GM21619 (cell line): ENCODE measurements at regions not wholly inside any gene's neighbourhood (a gene's known extent, or its start where the extent isn't known, plus 50 kb on each side); places are given as distances from the start of the nearest gene placed in this dataset.

ENCODE experiments used
- ATAC-seq: cut with Tn5 transposase; IDR thresholded peaks from one replicate; pipeline ENCODE4 v1.9.1; 2021; ENCODE audit not compliant: unreplicated experiment

DNA sequence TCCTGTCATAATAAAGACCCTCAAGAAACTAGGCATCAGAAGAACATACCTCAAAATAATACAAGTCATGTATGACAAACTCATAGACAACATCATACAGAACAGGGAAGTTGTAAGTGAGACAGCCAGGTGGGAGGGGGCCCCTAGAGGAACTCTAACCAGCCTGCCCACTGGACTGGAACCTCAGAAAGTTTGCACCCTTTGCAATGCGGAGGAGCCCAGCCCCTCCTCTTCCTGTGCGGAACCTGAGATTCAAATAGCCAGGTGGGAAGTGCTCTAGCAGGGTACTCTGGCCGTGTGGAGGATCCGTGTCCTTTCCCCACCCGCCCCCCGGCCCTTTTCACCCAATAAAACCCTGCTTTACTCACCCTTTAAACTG is 387.0 kb upstream of the CBLB start:
- peak; percentile 94 for ATAC-seq

DNA sequence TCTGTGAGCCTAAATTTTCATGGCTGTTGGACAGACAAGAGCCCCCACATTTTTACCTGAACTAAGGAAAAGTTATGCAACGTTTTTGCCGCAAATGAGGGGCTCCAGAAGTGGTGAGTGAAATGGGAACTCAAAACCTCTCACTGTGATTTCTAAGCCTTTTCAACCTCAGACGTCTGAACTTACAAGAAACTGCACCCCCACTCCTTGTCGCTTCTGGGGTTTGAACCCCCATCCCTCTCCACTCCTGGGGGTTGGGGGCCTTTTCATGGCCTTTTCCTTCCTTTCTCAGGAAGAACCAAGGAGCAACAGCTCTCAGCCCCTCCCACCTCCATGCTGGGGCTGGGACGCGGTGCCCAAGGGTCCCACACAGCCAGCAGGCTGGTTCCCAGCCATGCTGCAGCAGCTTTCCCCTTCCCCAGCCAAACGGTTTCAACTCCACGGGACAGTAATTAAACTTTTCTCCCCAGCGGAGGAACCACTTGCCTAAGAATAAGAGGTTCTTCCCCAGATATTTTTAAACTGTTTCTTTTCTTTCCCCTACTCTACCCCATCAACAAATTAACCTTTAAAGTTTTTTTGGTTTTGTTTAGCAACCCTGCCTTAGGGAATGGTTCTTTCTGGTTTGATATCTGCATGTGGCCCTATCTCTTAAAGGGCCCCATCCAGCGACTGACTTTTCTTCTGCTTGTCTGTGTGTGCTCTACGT is 387.6 kb upstream of the CBLB start:
- peak; percentile 24 for ATAC-seq

DNA sequence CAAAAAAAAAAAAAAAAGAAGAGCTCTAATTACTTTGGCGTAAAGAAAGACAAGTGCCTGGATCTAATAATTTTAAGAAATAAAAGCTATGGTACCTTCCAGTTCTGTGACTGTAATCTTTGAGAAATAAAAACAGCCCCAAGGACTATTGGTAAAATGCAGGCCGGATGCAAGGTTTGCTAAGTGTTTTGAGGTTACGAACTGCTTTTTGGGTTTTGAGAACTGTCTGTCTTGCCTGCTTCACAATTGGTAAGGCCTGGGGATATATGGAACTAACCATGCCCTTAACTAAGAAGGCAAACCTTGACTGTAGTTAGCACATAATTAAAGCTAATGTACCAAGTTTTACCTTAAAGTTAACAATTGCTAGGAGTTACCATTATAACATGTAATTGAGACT is 388.4 kb upstream of the CBLB start:
- no peak for ATAC-seq

DNA sequence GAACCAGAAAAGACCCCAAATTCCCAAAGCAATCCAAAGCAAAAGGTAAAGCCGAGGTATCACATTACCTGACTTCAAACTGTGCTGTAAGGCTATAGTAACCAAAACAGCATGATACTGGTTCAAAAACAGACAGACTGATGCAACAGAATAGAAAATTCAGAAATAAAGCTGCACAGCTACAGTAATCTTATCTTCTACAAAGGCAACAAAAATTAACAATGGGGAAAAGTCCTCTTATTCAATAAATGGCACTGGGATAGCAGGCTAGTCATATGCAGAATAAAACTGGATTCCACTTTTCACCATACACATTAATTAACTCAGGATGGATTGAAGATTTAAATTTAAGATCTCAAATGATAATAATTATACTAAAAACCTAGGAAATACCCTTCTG is 392.6 kb upstream of the CBLB start:
- ATAC-seq = no peak

DNA sequence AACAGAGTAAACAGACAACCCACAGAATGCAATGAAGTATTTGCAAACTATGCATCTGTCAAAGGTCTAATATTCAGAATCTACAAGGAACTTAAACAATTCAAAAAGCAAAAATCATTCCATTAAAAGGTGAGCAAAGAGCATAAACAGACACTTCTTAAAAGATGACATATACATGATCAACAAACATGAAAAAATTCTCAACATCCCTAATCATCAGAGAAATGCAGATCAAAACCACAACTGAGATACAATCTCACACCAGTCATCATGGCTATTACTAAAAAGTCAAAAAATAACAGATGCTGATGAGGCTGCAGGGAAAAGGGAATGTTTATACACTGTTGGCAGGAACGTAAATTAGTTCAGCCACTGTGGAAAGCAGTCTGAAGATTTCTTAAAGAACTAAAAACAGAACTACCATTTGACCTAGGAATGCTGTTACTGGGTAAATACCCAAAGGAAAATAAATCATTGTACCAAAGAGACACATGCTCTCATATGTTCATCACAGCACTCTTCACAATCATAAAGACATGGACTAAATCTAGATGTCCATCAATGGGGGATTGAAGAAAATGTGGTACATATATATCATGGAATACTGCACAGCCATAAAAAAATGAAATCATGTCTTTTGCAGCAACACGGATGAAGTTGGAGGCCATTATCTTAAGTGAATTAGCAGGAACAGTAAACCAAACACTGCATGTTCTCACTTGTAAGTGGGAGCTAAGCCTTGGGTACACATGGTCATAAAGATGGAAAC is 393.3 kb upstream of the CBLB start:
- no peak for ATAC-seq

DNA sequence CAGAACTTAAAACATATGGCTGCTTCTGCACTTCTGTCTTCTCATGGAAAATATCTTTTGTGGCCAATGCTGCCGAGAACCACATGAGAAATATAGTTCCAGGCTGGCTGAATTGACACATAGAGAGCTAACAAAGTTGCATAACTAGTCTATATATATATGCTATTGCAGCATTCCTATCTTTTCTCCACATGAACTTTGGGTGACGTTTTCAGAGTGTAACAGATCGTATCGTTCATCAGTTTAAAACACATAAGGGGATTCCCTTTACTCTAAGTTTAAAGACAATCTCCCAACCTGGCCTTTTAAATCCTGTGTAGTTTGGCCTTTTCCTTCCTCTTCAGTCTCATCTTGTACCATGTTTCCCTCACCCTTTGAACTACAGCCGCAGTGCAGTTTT is 394.2 kb upstream of the CBLB start:
- ATAC-seq = no peak

- ATAC-seq = no peak
These were observed 394.7 kb upstream of the CBLB start for GRCh38 chr3:106263546-106263945.

DNA sequence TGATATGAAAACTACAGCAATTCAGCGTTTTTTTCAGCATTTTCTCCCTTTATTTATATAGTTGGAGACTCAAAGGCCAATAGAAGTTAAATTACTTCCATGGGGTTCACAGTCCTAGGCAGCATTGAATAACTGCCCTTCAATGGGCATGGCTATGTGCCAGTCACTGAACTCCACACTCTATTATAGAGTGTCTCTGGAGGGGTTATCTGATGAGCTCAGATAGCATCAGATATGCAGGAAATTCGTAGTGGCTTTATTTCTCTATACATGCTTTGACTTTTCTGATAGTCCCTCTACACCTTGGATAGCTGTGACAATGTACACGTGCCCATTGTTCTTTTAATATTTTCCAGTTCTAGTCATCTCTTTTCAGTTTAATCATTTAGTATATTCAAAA is 396.9 kb upstream of the CBLB start:
- no peak for ATAC-seq

- no peak for ATAC-seq
These were observed 399.9 kb upstream of the CBLB start for GRCh38 chr3:106268696-106269095.

- ATAC-seq = no peak
These were observed 403.5 kb upstream of the CBLB start for GRCh38 chr3:106272302-106272701.

GRCh38 chr3:106275592-106275991 is 406.8 kb upstream of the CBLB start:
- no peak for ATAC-seq

DNA sequence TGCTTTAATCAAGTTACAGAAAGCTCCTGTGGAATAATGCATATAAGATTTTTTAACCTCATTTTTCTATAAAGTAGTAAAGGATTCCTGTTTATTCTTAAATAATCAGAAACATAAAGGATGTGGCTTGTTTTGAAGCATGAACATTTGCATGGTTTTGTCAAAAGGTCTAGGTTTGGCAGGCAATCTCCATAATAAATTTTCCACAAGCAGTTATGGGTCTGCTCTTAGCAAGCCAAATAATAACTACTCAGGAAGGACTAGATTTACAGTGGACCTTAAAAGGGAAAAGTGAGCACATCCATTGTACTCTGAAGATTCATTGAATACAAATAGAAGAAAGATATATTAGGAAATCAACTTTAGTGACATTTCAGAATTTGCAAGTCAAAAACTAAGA is 407.3 kb upstream of the CBLB start:
- no peak for ATAC-seq

GRCh38 chr3:106276755-106277612 is 408.2 kb upstream of the CBLB start:
- no peak for ATAC-seq

- no peak for ATAC-seq
These were observed 408.9 kb upstream of the CBLB start for GRCh38 chr3:106277731-106278130.

- no peak for ATAC-seq
These were observed 412.4 kb upstream of the CBLB start for GRCh38 chr3:106281221-106281620.

- ATAC-seq = no peak
These were observed 414.1 kb upstream of the CBLB start for GRCh38 chr3:106282943-106283342.

DNA sequence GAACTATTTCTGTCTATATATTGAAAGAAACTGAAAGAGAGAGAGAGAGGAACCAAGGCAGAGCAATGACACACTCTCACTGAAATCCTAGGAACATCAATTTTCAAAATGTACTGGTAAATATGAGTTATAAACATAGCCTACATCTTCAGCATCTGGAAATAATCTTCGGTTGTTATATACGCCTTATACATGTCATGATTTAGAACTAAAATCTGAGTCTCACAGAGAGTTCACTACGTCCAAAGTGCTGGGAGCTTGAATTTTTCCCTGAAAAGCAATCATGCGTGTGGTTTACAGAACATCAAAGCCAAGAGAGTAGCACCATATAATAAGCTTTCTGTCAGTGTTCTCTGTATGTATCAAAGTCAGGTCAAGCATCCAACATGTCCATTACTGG is 420.0 kb upstream of the CBLB start:
- ATAC-seq = no peak

GRCh38 chr3:106290304-106290997 is 421.6 kb upstream of the CBLB start:
- no peak for ATAC-seq

GRCh38 chr3:106293161-106293560 is 424.3 kb upstream of the CBLB start:
- ATAC-seq = no peak

GRCh38 chr3:106294121-106294520 is 425.3 kb upstream of the CBLB start:
- ATAC-seq = no peak

DNA sequence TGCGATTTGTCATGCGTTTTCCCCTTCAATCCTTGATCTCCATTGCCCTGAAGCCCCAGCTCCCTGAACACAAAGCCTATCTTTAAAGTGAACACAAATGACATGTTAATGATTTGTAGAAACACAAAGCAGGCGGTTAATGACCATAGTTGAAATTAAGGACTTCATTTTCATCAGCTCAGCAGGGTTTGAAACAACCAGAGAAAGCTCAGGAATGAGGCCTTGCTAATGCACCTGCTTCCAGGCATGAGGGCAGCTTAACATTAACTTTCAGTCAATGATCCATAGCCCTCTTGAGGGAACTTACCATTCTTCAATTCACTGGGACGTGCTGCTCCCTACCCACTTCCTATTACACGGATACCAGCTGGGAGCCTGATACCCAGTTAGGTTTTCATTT is 427.2 kb upstream of the CBLB start:
- ATAC-seq = no peak
